RWPE2 (cell line): ENCODE measurements at regions not wholly inside any gene's neighbourhood (a gene's known extent, or its start where the extent isn't known, plus 50 kb on each side); places are given as distances from the start of the nearest gene placed in this dataset.
A peak's percentile ranks its signal among the peaks of the same experiment; 100 is the strongest.

Experiments used
- ATAC-seq: fragments of 200-7000 bp; cut with Tn5 transposase; 3 replicates; pipeline ENCODE4 v1.9.1; 2021; ENCODE audit warnings: low read depth
- DNase-seq: peaks from one replicate; pipeline ENCODE4 v3.0.0-alpha.2; 2020; ENCODE audit warnings: low spot score
- H3K27ac ChIP-seq: fragments of 450-650 bp; 2 replicates; pipeline ENCODE4 v1.5.1; 2017; ENCODE audit warnings: mild to moderate bottlenecking; ENCODE audit not compliant: poor library complexity, severe bottlenecking
- H3K27me3 ChIP-seq: fragments of 250-450 bp; sonication (Bioruptor Pico); 2 replicates; pipeline ENCODE4 v1.5.1; 2021; ENCODE audit warnings: mild to moderate bottlenecking, moderate library complexity; ENCODE audit not compliant: insufficient read depth, poor library complexity, severe bottlenecking
- H3K36me3 ChIP-seq: fragments of 250-450 bp; sonication (Bioruptor Pico); 2 replicates; pipeline ENCODE4 v1.5.1; 2020; ENCODE audit warnings: low read depth, mild to moderate bottlenecking, moderate library complexity
- H3K4me1 ChIP-seq: fragments of 250-450 bp; sonication (Bioruptor Pico); 2 replicates; pipeline ENCODE4 v1.5.1; 2021; ENCODE audit warnings: mild to moderate bottlenecking, moderate library complexity; ENCODE audit not compliant: insufficient read depth, poor library complexity, severe bottlenecking
- H3K4me3 ChIP-seq: fragments of 250-450 bp; sonication (Bioruptor Pico); 2 replicates; pipeline ENCODE4 v1.5.1; 2021; ENCODE audit warnings: mild to moderate bottlenecking, moderate library complexity; ENCODE audit not compliant: severe bottlenecking
- H3K9me3 ChIP-seq: fragments of 250-450 bp; sonication (Bioruptor Pico); 2 replicates; pipeline ENCODE4 v1.5.1; 2021; ENCODE audit warnings: mild to moderate bottlenecking, moderate library complexity; ENCODE audit not compliant: severe bottlenecking
- CTCF ChIP-seq: fragments of 450-650 bp; IDR thresholded peaks from one replicate; pipeline ENCODE4 v1.5.1; 2017; ENCODE audit warnings: mild to moderate bottlenecking, moderate library complexity; ENCODE audit not compliant: poor library complexity, severe bottlenecking

- Histone ChIP-seq H3K4me3 (no peak overlapping the region), H3K27ac (no peak overlapping the region)
- TF ChIP-seq CTCF: no peak
These were observed 57.7 kb upstream of the HPCAL1 start for GRCh38 chr2:10245021-10245420.

DNA sequence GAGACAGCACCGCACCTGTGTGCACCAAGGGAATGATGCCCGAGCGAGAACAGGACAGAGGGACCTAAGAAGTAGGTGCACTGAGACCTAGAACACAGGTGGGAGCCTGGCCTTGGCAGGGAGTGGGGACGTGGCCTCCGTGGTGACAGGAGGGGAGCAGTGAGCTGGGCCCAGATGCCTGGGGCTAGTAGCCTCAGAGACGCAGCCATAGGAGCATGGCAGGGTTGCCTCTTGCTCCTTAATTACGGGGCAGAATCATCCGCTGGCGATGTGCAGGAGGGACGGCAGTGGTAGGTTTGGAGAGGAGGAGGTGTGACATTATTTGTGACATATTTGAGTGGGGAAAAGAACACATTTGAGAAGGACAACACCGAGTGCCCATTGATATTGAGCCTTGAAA lies 57.0 kb upstream of the HPCAL1 start:
- no peaks in the 10 kb centered on the region for H3K27me3 ChIP-seq
- H3K36me3 ChIP-seq: no peaks in the 10 kb centered on the region
- no peak overlapping the region for H3K4me3 ChIP-seq
- H3K9me3 ChIP-seq: peaks cover 11% of the 10 kb centered on the region
- no peak for TF ChIP-seq CTCF
- no peak overlapping the region for H3K27ac ChIP-seq
- H3K4me1 ChIP-seq: no peaks in the 10 kb centered on the region
- ATAC-seq (no peak), DNase-seq (peak; percentile 34)

More at GRCh38 chr2:10245021-10245420, 57.7 kb upstream of the HPCAL1 start:
- no peak for ATAC-seq
- Histone ChIP-seq H3K36me3 (no peaks in the 10 kb centered on the region), H3K9me3 (peaks cover 11% of the 10 kb centered on the region), H3K4me1 (no peaks in the 10 kb centered on the region), H3K27me3 (no peaks in the 10 kb centered on the region)
- peak; percentile 39 for DNase-seq

DNA sequence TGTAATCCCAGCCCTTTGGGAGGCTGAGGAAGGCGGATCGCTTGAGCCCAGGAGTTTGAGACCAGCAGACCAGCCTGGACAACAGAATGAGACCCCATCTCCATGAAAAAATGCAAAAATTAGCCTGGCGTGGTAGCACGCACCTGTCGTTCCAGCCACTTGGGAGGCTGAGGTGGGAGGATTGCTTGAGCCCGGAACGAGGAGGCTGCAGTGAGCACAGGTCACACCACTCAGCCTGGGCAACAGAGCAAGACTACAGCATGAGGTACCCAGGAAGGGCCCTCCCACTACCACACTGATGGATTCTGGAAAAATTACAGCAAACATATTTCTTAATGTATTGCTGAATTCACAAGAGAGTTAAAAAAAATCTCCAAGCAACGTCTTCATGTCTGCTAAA lies 56.3 kb upstream of the HPCAL1 start:
- DNase-seq (no peak), ATAC-seq (no peak)
- no peak overlapping the region for H3K27ac ChIP-seq
- no peaks in the 10 kb centered on the region for H3K36me3 ChIP-seq
- peaks cover 11% of the 10 kb centered on the region for H3K9me3 ChIP-seq
- no peak for TF ChIP-seq CTCF
- no peak overlapping the region for H3K4me3 ChIP-seq
- no peaks in the 10 kb centered on the region for H3K27me3 ChIP-seq
- no peaks in the 10 kb centered on the region for H3K4me1 ChIP-seq

DNA sequence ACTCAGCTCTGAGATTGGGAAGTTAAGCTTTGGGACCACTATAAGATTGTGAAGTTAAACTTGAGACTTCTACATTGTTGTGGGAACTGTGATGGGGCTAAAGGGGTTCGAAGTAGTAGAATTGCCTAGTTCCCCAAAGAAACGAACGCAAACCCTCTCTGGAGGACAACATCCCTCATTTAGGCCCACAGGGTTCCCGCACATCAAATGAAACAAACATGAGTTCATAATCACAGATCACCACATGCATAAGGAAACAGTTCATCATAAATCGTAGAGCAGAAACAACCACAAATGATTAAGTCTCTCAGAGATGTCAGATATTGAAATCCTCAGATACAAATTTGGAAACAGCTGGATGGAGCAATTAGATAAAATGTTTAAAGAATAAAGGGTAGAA lies 55.9 kb upstream of the HPCAL1 start:
- H3K9me3 ChIP-seq: peaks cover 11% of the 10 kb centered on the region
- H3K27me3 ChIP-seq: no peaks in the 10 kb centered on the region
- H3K27ac ChIP-seq: no peak overlapping the region
- no peaks in the 10 kb centered on the region for H3K36me3 ChIP-seq
- TF ChIP-seq CTCF: no peak
- H3K4me1 ChIP-seq: no peaks in the 10 kb centered on the region
- no peak overlapping the region for H3K4me3 ChIP-seq
- ATAC-seq: no peak
- no peak for DNase-seq

- Histone ChIP-seq H3K36me3 (no peaks in the 10 kb centered on the region), H3K9me3 (peaks cover 11% of the 10 kb centered on the region), H3K27ac (no peak overlapping the region), H3K27me3 (no peaks in the 10 kb centered on the region), H3K4me3 (no peak overlapping the region), H3K4me1 (no peaks in the 10 kb centered on the region)
- no peak for ATAC-seq
- no peak for TF ChIP-seq CTCF
- DNase-seq: no peak
These were observed 52.9 kb upstream of the HPCAL1 start for GRCh38 chr2:10249798-10250197.
